Tibial nerve (tissue), 4 donors: ENCODE measurements at regions not wholly inside any gene's neighbourhood (a gene's known extent, or its start where the extent isn't known, plus 50 kb on each side); places are given as distances from the start of the nearest gene placed in this dataset.

Experiments used
- DNase-seq, 2 donors: peaks; one replicate each; pipeline ENCODE4 v3.0.0-alpha.2; 2019; ENCODE audit warnings: low spot score in 2 of 2
- H3K27ac ChIP-seq, 4 donors: fragments of 200-600 bp; sonication (generic) in 3 of 4; one replicate each; pipeline ENCODE4 v1.5.1; 2017 to 2019; ENCODE audit warnings: mild to moderate bottlenecking in 1 of 4
- H3K27me3 ChIP-seq, 2 donors: fragments of 200-600 bp; sonication (generic) in 1 of 2; one replicate each; pipeline versions ENCODE4 v1.5.1 to v1.6.0; 2017 to 2019
- H3K36me3 ChIP-seq, 3 donors: fragments of 200-600 bp; sonication (generic); one replicate each; pipeline ENCODE4 v1.5.1; 2018 to 2019
- H3K4me1 ChIP-seq, 4 donors: fragments of 200-600 bp; sonication (generic) in 3 of 4; one replicate each; pipeline ENCODE4 v1.5.1; 2017 to 2019
- H3K4me3 ChIP-seq, 4 donors: fragments of 200-600 bp; sonication (generic) in 3 of 4; one replicate each; pipeline ENCODE4 v1.5.1; 2017 to 2019; ENCODE audit warnings: mild to moderate bottlenecking in 1 of 4, moderate library complexity in 1 of 4
- H3K9me3 ChIP-seq, 4 donors: fragments of 200-600 bp; sonication (generic) in 3 of 4; one replicate each; pipeline ENCODE4 v1.5.1; 2017 to 2019
- CTCF ChIP-seq, 5 experiments: fragments of 200-600 bp in 3 of 5; fragments of 450-650 bp in 2 of 5; sonication (generic) in 3 of 5; IDR thresholded peaks; one replicate each; pipeline ENCODE4 v1.5.1; 2016 to 2019; ENCODE audit warnings: antibody characterized with exemption in 5 of 5, mild to moderate bottlenecking in 3 of 5, moderate library complexity in 2 of 5
- EP300 ChIP-seq, 2 donors: sonication (generic); formaldehyde crosslinking; IDR thresholded peaks; one replicate each; pipeline ENCODE4 v1.6.1; 2017; ENCODE audit warnings: antibody characterized with exemption in 2 of 2, mild to moderate bottlenecking in 1 of 2
- POLR2A ChIP-seq, 2 donors: fragments of 450-650 bp; IDR thresholded peaks; one replicate each; pipeline ENCODE4 v1.6.1; 2017; ENCODE audit warnings: antibody characterized with exemption in 2 of 2, mild to moderate bottlenecking in 2 of 2, moderate library complexity in 2 of 2
- WGBS, 2 donors: methylation state at CpG; one replicate each; pipeline ENCODE4 v1.1.5; 2018; 5-methylcytosine and 5-hydroxymethylcytosine counted together

DNA sequence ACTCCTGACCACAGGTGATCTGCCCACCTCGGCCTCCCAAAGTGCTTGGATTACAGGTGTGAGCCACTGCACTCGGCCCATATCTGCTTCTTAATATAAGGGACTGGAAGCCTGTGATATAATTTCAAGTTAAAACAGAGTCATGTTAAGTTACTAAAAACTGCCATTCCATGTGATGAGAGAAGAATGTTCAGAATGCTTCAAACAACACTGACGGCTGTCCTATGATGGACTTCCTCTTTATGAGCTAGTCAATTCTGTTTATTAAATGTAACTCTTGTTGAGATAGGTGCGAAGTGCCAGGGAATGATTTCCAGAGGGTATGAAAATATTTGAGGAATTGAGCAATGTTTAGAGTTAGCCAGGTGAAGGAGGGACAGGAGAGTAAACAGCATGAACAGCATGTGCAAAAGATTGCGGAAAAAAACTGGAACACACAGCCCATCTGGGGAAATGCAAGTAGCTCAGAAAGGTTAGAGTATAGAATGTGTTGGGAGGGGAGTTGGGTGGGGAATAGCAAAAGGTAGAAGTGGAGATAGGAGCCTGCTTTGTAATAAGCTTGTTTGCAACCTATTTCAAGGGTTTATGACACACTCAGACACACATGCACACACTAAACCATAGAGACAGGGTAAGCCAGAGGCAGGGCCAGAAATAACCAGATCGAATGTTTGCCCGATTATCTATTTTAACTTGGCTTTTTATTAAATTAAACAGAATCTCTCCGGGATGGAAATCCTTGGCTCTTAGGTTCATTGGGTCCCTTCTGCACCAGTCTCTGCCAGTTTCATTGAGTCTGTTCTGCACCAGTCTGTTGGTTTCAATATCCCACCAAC is 135.6 kb upstream of the COX10 start:
- H3K9me3 ChIP-seq, result peaks cover 0 to 6% (median 0%) of the 10 kb centered on the region in 4 donors
- peaks cover 0 to 9% (median 1%) of the 10 kb centered on the region in 4 donors for H3K4me1 ChIP-seq
- DNase-seq, result no peak
- H3K4me3 ChIP-seq, result no peak overlapping the region
- no peak overlapping the region for H3K27ac ChIP-seq
- no peaks in the 10 kb centered on the region for H3K27me3 ChIP-seq
- no peaks in the 10 kb centered on the region for H3K36me3 ChIP-seq
- 77 to 79% methylated on average over 8 of the region's 8 CpGs for WGBS, 2 donors
- no peak for TF ChIP-seq POLR2A (IDR thresholded peaks at IDR 0.05)
- TF ChIP-seq CTCF (IDR thresholded peaks at IDR 0.05), result no peak
- no peak for TF ChIP-seq EP300 (IDR thresholded peaks at IDR 0.05)

DNA sequence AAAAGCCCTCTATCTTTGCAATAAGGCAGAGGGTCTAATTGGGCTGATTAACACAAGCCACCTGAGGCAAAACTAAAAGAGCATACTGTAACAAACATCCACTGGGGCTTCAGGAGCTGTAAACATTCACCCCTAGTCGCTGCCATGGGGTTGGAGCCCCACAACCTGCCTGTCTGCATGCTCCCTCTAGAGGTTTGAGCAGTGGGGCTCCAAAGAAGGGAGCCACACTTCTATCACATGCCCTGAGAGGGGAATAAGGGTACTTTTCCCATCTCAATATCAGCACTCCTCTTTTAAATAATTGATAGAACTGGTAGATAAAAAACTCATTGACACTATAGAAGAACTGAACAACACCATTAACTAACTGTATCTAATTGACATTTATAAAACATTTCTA is 130.1 kb upstream of the COX10 start:
- no peak for DNase-seq
- H3K4me3 ChIP-seq, result no peak overlapping the region
- H3K27me3 ChIP-seq, result no peaks in the 10 kb centered on the region
- H3K9me3 ChIP-seq, result peaks cover 0 to 26% (median 0%) of the 10 kb centered on the region in 4 donors
- H3K4me1 ChIP-seq, result no peaks in the 10 kb centered on the region
- H3K27ac ChIP-seq, result no peak overlapping the region
- TF ChIP-seq POLR2A (IDR thresholded peaks at IDR 0.05) (no peak), EP300 (IDR thresholded peaks at IDR 0.05) (no peak)
- WGBS, 2 donors, result 0 to 63% methylated on average over 1 of the region's 1 CpG
- no peaks in the 10 kb centered on the region for H3K36me3 ChIP-seq

DNA sequence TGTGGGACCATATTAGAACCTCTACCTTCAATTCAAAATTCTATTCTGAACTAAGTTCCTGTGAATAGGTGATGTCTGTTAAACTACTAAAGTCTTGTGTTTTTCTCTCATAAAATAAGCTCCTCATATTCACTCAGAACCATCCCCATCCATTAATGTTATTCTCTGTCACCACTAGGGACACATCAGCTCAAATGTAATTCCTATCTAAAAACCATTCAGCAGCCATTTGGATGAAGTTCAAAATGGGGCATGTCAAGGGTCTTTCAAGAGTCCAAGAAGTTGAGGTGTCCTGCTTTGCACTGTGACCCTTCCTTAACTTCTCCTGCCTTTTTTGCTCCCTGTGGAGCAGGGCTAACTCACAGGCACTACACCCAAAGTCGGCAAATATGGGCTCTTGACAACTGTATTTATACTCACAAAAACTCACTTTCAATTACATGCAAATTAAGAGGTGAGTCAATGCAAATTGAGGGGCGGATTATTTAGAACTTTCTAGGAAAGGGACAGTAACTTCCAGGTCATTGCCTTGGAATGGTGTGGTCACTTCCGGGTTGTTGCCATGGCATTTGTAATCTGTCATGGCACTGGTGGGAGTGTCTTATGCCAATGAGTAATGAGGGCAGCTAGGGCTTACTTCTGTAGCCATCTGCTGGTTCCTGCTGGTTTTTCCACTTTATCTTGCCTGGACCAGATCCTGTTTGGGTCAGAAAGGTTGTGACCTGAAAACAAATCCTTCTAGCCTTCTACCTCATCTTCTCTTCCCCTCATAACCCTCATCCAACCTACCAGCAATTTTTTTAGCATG is 128.2 kb upstream of the COX10 start:
- no peak overlapping the region for H3K4me3 ChIP-seq
- no peaks in the 10 kb centered on the region for H3K36me3 ChIP-seq
- peaks cover 0 to 26% (median 0%) of the 10 kb centered on the region in 4 donors for H3K9me3 ChIP-seq
- H3K4me1 ChIP-seq, result no peaks in the 10 kb centered on the region
- TF ChIP-seq POLR2A (IDR thresholded peaks at IDR 0.05), result no peak
- no peak for TF ChIP-seq CTCF (IDR thresholded peaks at IDR 0.05)
- TF ChIP-seq EP300 (IDR thresholded peaks at IDR 0.05), result no peak
- H3K27ac ChIP-seq, result no peak overlapping the region
- 83 to 89% methylated on average over 3 of the region's 3 CpGs for WGBS, 2 donors
- no peaks in the 10 kb centered on the region for H3K27me3 ChIP-seq
- DNase-seq, result no peak

- Histone ChIP-seq H3K4me1 (peaks cover 0 to under 1% (median 0%) of the 10 kb centered on the region in 4 donors), H3K27me3 (no peaks in the 10 kb centered on the region), H3K4me3 (no peak overlapping the region), H3K36me3 (no peaks in the 10 kb centered on the region), H3K9me3 (peaks cover 0 to 26% (median 0%) of the 10 kb centered on the region in 4 donors), H3K27ac (no peak overlapping the region)
- WGBS, 2 donors, result 58 to 92% methylated on average over 3 of the region's 3 CpGs
- no peak for DNase-seq
- TF ChIP-seq CTCF (IDR thresholded peaks at IDR 0.05) (no peak), EP300 (IDR thresholded peaks at IDR 0.05) (no peak), POLR2A (IDR thresholded peaks at IDR 0.05) (no peak)
Measured at GRCh38 chr17:13941781-13942180, 127.5 kb upstream of the COX10 start.

DNA sequence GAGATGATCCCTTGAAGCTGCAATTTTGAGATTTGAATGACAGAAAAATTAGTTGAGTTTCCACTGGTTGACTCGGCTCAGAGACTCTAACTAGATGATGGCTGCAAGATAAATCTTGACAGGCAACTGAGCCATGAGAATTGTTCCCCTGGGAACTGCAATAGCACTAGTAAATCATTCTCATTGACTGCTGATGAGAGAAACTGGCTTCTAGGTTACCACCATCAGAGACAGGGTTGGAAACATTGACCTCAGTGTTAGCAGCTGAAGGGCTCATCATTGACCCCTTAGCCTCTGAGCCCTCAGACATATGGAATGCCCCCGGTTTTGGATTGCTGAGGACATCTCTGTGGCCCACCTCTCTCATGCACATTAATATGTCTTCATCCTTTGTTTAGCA is 125.4 kb upstream of the COX10 start:
- H3K27ac ChIP-seq, result no peak overlapping the region
- peaks cover 0 to 6% (median 0%) of the 10 kb centered on the region in 4 donors for H3K4me1 ChIP-seq
- peaks cover 0 to 22% (median 0%) of the 10 kb centered on the region in 4 donors for H3K9me3 ChIP-seq
- DNase-seq, result no peak
- no peak for TF ChIP-seq POLR2A (IDR thresholded peaks at IDR 0.05)
- TF ChIP-seq CTCF (IDR thresholded peaks at IDR 0.05), result no peak
- no peak for TF ChIP-seq EP300 (IDR thresholded peaks at IDR 0.05)
- no peak overlapping the region for H3K4me3 ChIP-seq
- no peaks in the 10 kb centered on the region for H3K36me3 ChIP-seq
- 47 to 52% methylated on average over 2 of the region's 2 CpGs for WGBS, 2 donors
- H3K27me3 ChIP-seq, result no peaks in the 10 kb centered on the region
